HUES48 (cell line): ENCODE measurements at regions not wholly inside any gene's neighbourhood (a gene's known extent, or its start where the extent isn't known, plus 50 kb on each side); places are given as distances from the start of the nearest gene placed in this dataset.

Experiments
- H3K27ac ChIP-seq: one replicate; pipeline ENCODE4 v1.7.0; 2013; ENCODE audit warnings: low read depth, low read length, inconsistent platforms
- H3K27me3 ChIP-seq: 2 replicates; pipeline ENCODE4 v1.6.1; 2013; ENCODE audit warnings: mild to moderate bottlenecking, low read length; ENCODE audit not compliant: control insufficient read depth, insufficient read depth
- H3K36me3 ChIP-seq: 2 replicates; pipeline ENCODE4 v1.6.1; 2013; ENCODE audit warnings: low read length; ENCODE audit not compliant: control insufficient read depth, insufficient read depth
- H3K4me1 ChIP-seq: 2 replicates; pipeline ENCODE4 v1.6.1; 2013; ENCODE audit warnings: mild to moderate bottlenecking, low read length; ENCODE audit not compliant: control insufficient read depth, insufficient read depth
- H3K4me3 ChIP-seq: 2 replicates; pipeline ENCODE4 v1.5.1; 2013; ENCODE audit warnings: mild to moderate bottlenecking, low read depth, low read length
- H3K9ac ChIP-seq: 2 replicates; pipeline ENCODE4 v1.6.1; 2013; ENCODE audit warnings: mild to moderate bottlenecking, low read depth, low read length, moderate library complexity
- H3K9me3 ChIP-seq: 2 replicates; pipeline ENCODE4 v1.6.1; 2013; ENCODE audit warnings: low read length; ENCODE audit not compliant: control insufficient read depth, insufficient read depth

DNA sequence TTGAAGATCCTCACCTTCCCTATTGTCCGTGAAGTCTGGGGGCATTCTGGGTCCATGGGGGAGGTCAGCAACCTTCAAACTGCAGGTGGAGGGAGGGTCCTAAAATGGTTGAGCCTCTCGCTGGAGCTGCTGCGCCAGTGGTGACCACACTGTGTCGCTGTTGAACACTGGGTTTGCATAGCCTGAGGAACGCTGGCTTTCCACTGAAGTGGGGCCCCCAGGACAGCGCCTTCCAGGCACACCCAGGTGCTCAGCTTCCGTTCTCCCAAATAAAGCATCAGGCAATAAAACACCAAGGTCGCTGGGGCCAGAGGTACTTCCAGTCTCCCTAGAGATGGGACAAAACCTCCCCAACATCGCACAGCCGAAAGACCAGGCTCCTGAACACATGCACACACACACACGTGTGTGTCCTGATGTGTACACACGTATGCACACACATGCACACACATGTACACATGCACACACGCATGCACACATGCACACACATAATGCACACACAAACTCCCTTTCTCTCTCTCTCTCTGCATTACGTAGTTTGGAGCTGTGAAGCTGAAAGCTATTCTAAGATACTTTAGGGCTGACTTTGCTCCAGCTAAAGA is 120.6 kb downstream of the IRF8 start:
- Histone ChIP-seq H3K9me3 (peaks cover 15% of the 10 kb centered on the region; the same call in 1 of the 2 replicates), H3K36me3 (no peaks in the 10 kb centered on the region), H3K27me3 (no peaks in the 10 kb centered on the region)

GRCh38 chr16:86020971-86021370 is 122.0 kb downstream of the IRF8 start:
- Histone ChIP-seq H3K9ac (no peak overlapping the region), H3K27ac (no peak overlapping the region), H3K27me3 (no peaks in the 10 kb centered on the region), H3K4me3 (no peak overlapping the region), H3K4me1 (no peaks in the 10 kb centered on the region), H3K9me3 (peaks cover 18% of the 10 kb centered on the region; the same call in 1 of the 2 replicates), H3K36me3 (no peaks in the 10 kb centered on the region)

More for the DNA sequence above, 120.6 kb downstream of the IRF8 start:
- H3K4me1 ChIP-seq: no peaks in the 10 kb centered on the region
- H3K4me3 ChIP-seq: no peak overlapping the region
- H3K27ac ChIP-seq: no peak overlapping the region
- H3K9ac ChIP-seq: no peak overlapping the region

- no peaks in the 10 kb centered on the region for H3K27me3 ChIP-seq
- no peak overlapping the region for H3K9ac ChIP-seq
- H3K36me3 ChIP-seq: no peaks in the 10 kb centered on the region
- H3K9me3 ChIP-seq: peaks cover 18% of the 10 kb centered on the region; the same call in 1 of the 2 replicates
- no peaks in the 10 kb centered on the region for H3K4me1 ChIP-seq
- H3K4me3 ChIP-seq: no peak overlapping the region
- H3K27ac ChIP-seq: no peak overlapping the region
Observed at GRCh38 chr16:86022381-86022960, 123.5 kb downstream of the IRF8 start.

DNA sequence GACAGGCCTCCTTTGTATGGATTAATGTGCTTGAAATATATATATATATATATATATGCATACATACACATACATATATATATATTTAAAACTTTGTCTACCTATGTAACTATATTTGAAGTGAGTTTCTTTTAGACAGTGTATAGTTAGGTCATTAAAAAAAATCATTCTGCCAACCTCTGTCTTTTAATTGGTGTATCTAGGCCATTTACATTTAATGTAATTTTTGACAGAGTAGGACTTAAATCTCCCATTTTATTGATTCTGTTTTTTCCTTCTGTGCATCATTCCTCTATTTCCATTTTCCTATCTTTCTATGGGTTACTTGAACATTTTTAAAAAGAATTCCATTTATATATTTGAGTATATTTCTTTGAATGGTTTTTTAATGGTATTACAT is 125.2 kb downstream of the IRF8 start:
- no peaks in the 10 kb centered on the region for H3K36me3 ChIP-seq
- no peak overlapping the region for H3K27ac ChIP-seq
- no peak overlapping the region for H3K4me3 ChIP-seq
- H3K9ac ChIP-seq: no peak overlapping the region
- 0 out of 2 replicates have a peak, but pooled peaks cover under 1% of the 10 kb centered on the region for H3K4me1 ChIP-seq
- no peaks in the 10 kb centered on the region for H3K27me3 ChIP-seq
- H3K9me3 ChIP-seq: peaks cover 18% of the 10 kb centered on the region; the same call in 1 of the 2 replicates

DNA sequence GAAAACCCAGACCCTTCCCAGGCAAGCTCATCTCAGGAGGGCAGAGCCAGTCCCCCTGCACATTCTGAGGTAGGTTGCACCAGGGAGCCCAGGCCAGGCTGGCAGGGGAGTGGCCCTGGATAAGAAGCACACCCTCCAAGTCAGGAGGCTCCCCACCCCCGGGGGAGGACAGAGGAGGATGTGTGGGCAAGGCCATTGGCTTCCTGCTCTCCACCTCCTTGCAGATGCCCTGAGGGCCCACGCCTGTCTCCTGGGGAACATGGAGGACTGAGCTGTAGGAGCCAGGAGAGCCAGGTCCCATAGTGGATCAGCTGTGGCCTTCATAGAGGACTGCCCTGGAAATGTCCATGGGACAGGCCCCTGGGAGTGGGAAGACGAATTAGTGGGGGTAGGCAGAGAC is 126.7 kb downstream of the IRF8 start:
- Histone ChIP-seq H3K27me3 (no peaks in the 10 kb centered on the region), H3K4me3 (no peak overlapping the region), H3K9me3 (peaks cover 14% of the 10 kb centered on the region; the same call in 1 of the 2 replicates), H3K36me3 (no peaks in the 10 kb centered on the region), H3K9ac (no peak overlapping the region), H3K4me1 (0 out of 2 replicates have a peak, but pooled peaks cover 6% of the 10 kb centered on the region), H3K27ac (no peak overlapping the region)

- H3K4me1 ChIP-seq: 0 out of 2 replicates have a peak, but pooled peaks cover 6% of the 10 kb centered on the region
- no peak overlapping the region for H3K9ac ChIP-seq
- H3K4me3 ChIP-seq: no peak overlapping the region
- no peak overlapping the region for H3K27ac ChIP-seq
- H3K9me3 ChIP-seq: peaks cover 14% of the 10 kb centered on the region; the same call in 1 of the 2 replicates
- H3K27me3 ChIP-seq: no peaks in the 10 kb centered on the region
- no peaks in the 10 kb centered on the region for H3K36me3 ChIP-seq
Observed at GRCh38 chr16:86026171-86026910, 127.4 kb downstream of the IRF8 start.

GRCh38 chr16:86026916-86027315 is 128.0 kb downstream of the IRF8 start:
- Histone ChIP-seq H3K27ac (no peak overlapping the region), H3K4me1 (0 out of 2 replicates have a peak, but pooled peaks cover 6% of the 10 kb centered on the region), H3K4me3 (no peak overlapping the region), H3K36me3 (no peaks in the 10 kb centered on the region), H3K9ac (no peak overlapping the region), H3K27me3 (no peaks in the 10 kb centered on the region), H3K9me3 (peaks cover 14% of the 10 kb centered on the region; the same call in 1 of the 2 replicates)

DNA sequence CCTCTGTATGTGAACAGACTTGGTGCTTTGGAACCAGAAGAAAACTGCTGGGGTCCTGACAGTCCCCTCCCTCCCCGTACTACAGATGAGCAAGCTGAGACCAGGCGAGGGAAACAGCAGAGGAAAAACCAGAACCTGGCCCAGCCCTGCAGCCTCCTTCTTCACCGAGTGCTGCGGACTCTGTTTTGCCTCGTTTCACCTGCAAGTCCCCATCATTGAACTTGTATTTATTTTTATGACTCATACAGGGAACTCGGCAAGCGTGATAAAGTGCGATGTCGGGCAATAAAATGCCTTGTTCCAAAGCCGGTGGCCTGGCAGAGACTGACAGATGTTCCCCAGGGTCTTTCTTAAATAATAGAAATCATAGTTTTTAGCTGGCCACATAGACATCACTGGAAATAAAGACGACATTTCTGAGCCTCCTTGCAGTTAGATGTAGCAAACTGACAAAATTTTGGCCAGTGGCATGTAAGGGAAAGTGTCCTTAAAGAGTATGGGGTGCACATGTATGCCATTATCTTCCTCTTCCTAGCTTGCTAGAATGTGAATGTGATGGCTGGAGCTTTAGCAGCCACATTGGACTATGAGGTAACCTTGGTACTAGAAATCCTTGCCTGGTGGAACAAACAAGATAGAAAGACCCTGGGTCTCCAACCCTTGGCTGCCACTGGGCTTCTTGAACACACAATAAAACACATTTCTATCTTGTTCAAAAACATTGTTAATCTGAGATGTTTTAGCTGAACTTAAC is 128.6 kb downstream of the IRF8 start:
- peaks cover 14% of the 10 kb centered on the region; the same call in 1 of the 2 replicates for H3K9me3 ChIP-seq
- peaks cover 9% of the 10 kb centered on the region; the same call in 1 of the 2 replicates for H3K4me1 ChIP-seq
- H3K36me3 ChIP-seq: no peaks in the 10 kb centered on the region
- no peak overlapping the region for H3K4me3 ChIP-seq
- H3K9ac ChIP-seq: no peak overlapping the region
- no peaks in the 10 kb centered on the region for H3K27me3 ChIP-seq
- H3K27ac ChIP-seq: no peak overlapping the region

DNA sequence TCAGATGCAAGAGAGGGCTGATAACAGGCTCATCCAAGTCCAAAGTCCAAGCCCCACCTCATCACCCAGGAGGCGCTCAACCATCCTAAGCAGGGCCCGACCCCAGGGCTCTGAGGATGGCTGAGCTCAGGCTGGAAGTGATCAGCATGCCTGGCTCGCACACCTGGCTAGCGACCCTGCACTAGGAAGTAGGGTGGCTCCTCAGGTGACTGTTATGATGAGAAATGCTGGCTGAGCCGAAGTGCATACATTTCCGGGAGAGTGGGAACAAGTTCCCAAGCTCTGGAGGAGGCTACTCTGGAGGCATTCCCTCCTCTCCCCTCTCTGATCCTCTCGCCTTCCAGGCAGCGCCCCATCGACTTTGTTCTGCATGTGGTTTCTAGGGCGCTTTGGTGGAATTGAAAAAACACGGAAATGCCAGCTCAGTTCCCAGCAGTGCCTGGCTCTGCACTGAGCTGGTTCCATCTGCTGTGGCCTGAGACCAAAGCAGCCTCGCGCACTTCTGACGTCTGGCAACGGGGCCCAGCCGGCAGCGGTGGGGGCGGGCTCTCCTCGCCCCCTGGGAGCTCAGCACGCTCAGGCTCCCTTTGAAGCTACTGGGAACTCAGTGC is 130.3 kb downstream of the IRF8 start:
- peaks cover 6% of the 10 kb centered on the region; the same call in 1 of the 2 replicates for H3K9me3 ChIP-seq
- H3K9ac ChIP-seq: no peak overlapping the region
- no peak overlapping the region for H3K4me3 ChIP-seq
- H3K36me3 ChIP-seq: no peaks in the 10 kb centered on the region
- peaks cover 16% of the 10 kb centered on the region for H3K4me1 ChIP-seq
- H3K27ac ChIP-seq: no peak overlapping the region
- H3K27me3 ChIP-seq: no peaks in the 10 kb centered on the region

GRCh38 chr16:86030116-86030515 is 131.2 kb downstream of the IRF8 start:
- peaks cover 22% of the 10 kb centered on the region for H3K4me1 ChIP-seq
- H3K36me3 ChIP-seq: no peaks in the 10 kb centered on the region
- H3K27me3 ChIP-seq: no peaks in the 10 kb centered on the region
- no peak overlapping the region for H3K4me3 ChIP-seq
- no peaks in the 10 kb centered on the region; the same call in 1 of the 2 replicates for H3K9me3 ChIP-seq
- H3K9ac ChIP-seq: no peak overlapping the region
- H3K27ac ChIP-seq: no peak overlapping the region
